Caco-2 (cell line): ENCODE measurements at regions not wholly inside any gene's neighbourhood (a gene's known extent, or its start where the extent isn't known, plus 50 kb on each side); places are given as distances from the start of the nearest gene placed in this dataset.

Experiments
- BruUV-seq: library from RNA; stranded (reverse); fragments of 400-500 nt; replicated peaks from 2 replicates; lab custom pipeline; 2021; lab: Mats Ljungman, UMichigan
- CTCF ChIA-PET: fragments of 300-600 bp; sonication (Branson Sonifier 250); formaldehyde crosslinking; loops from one replicate; lab custom pipeline; 2022; ENCODE audit warnings: antibody characterized with exemption; lab: Charles Lee
- POLR2A ChIA-PET: fragments of 300-600 bp; sonication (Branson Sonifier 250); formaldehyde crosslinking; loops from one replicate; lab custom pipeline; 2022; ENCODE audit warnings: antibody characterized with exemption; lab: Charles Lee
- DNase-seq, 2 experiments: peaks; one replicate each; pipeline versions ENCODE4 v3.0.0 to v3.0.0-alpha.2; 2020 to 2022
- H3K27me3 ChIP-seq: replicated peaks from 2 replicates; pipeline ENCODE4 v1.6.0; 2011; ENCODE audit warnings: low read length; ENCODE audit not compliant: control insufficient read depth, insufficient read depth
- H3K36me3 ChIP-seq: 2 replicates; pipeline ENCODE4 v1.5.1; 2011; ENCODE audit warnings: low read length; ENCODE audit not compliant: control insufficient read depth, insufficient read depth
- H3K4me1 ChIP-seq: fragments of 250-450 bp; sonication (Bioruptor Pico); 2 replicates; pipeline ENCODE4 v1.5.1; 2020; ENCODE audit warnings: mild to moderate bottlenecking
- H3K4me3 ChIP-seq: 2 replicates; pipeline ENCODE4 v1.5.1; 2011; ENCODE audit warnings: low read depth, mild to moderate bottlenecking, control low read depth, low read length
- H3K9me3 ChIP-seq: fragments of 250-450 bp; sonication (Bioruptor Pico); 2 replicates; pipeline ENCODE4 v1.5.1; 2020; ENCODE audit warnings: mild to moderate bottlenecking, moderate library complexity
- H3K27ac Mint-ChIP-seq: one replicate; pipeline ENCODE4 v1.8.0; 2022; ENCODE audit warnings: mixed read lengths; ENCODE audit not compliant: unreplicated experiment
- H3K27me3 Mint-ChIP-seq: one replicate; pipeline ENCODE4 v1.8.0; 2022; ENCODE audit warnings: mixed read lengths; ENCODE audit not compliant: insufficient read depth, unreplicated experiment
- H3K36me3 Mint-ChIP-seq: one replicate; pipeline ENCODE4 v1.8.0; 2022; ENCODE audit warnings: mild to moderate bottlenecking, mixed read lengths; ENCODE audit not compliant: insufficient read depth, unreplicated experiment
- H3K4me1 Mint-ChIP-seq: one replicate; pipeline ENCODE4 v1.8.0; 2022; ENCODE audit warnings: low read depth, mixed read lengths; ENCODE audit not compliant: unreplicated experiment
- H3K4me3 Mint-ChIP-seq: one replicate; pipeline ENCODE4 v1.8.0; 2022; ENCODE audit warnings: mild to moderate bottlenecking, moderate library complexity, mixed read lengths; ENCODE audit not compliant: unreplicated experiment
- H3K9me3 Mint-ChIP-seq: one replicate; pipeline ENCODE4 v1.8.0; 2022; ENCODE audit warnings: mixed read lengths; ENCODE audit not compliant: unreplicated experiment
- CTCF ChIP-seq, 2 experiments: fragments of 200-600 bp in 1 of 2; IDR thresholded peaks; 1 replicate in 1 of 2; 2 replicates in 1 of 2; pipeline versions ENCODE4 v1.5.1 to v1.8.0; 2011 to 2022; ENCODE audit warnings: antibody characterized with exemption in 1 of 2, control low read depth in 1 of 2, inconsistent platforms in 1 of 2, low read depth in 1 of 2, low read length in 1 of 2, mild to moderate bottlenecking in 1 of 2, moderate library complexity in 1 of 2; ENCODE audit not compliant: insufficient read depth in 1 of 2, severe bottlenecking in 1 of 2, unreplicated experiment in 1 of 2
- intact Hi-C: fragments of 100-400 bp; cut with micrococcal nuclease; formaldehyde crosslinking; loops from one replicate; pipeline ENCODE4 v1.10.0; 2022; ENCODE audit not compliant: unreplicated experiment

- H3K9me3 ChIP-seq, result no peaks in the 10 kb centered on the region
- H3K36me3 Mint-ChIP-seq, result no peaks in the 10 kb centered on the region
- H3K9me3 Mint-ChIP-seq, result no peaks in the 10 kb centered on the region
- no peak overlapping the region for H3K4me3 ChIP-seq
- no peak for TF ChIP-seq CTCF (IDR thresholded peaks at IDR 0.05; ENCODE audit: insufficient read depth in 1 of 2, low read depth in 1 of 2, low read length in 1 of 2, severe bottlenecking in 1 of 2, unreplicated experiment in 1 of 2)
- H3K4me1 ChIP-seq, result no peaks in the 10 kb centered on the region
- no peak overlapping the region for H3K27ac Mint-ChIP-seq
- H3K4me3 Mint-ChIP-seq, result no peak overlapping the region
- POLR2A ChIA-PET, result no interaction called here
- H3K36me3 ChIP-seq, result no peaks in the 10 kb centered on the region
- H3K27me3 ChIP-seq, result no peaks in the 10 kb centered on the region; the same call in none of the 2 replicates
- intact Hi-C loops, result no loop called here
- peaks cover 15% of the 10 kb centered on the region for H3K27me3 Mint-ChIP-seq
- no TSS peak for BruUV-seq
- CTCF ChIA-PET, result no interaction called here
- DNase-seq, result no peak
- H3K4me1 Mint-ChIP-seq, result no peaks in the 10 kb centered on the region
Measured at GRCh38 chr12:108430245-108430644, 84.8 kb upstream of the FICD start.

GRCh38 chr12:108425238-108425795 is 86.2 kb upstream of the CMKLR1 start:
- no peaks in the 10 kb centered on the region for H3K36me3 Mint-ChIP-seq
- Histone ChIP-seq H3K4me1 (no peaks in the 10 kb centered on the region), H3K9me3 (no peaks in the 10 kb centered on the region), H3K4me3 (no peak overlapping the region), H3K36me3 (no peaks in the 10 kb centered on the region), H3K27me3 (no peaks in the 10 kb centered on the region; the same call in none of the 2 replicates)
- TF ChIP-seq CTCF (IDR thresholded peaks at IDR 0.05; ENCODE audit: insufficient read depth in 1 of 2, low read depth in 1 of 2, low read length in 1 of 2, severe bottlenecking in 1 of 2, unreplicated experiment in 1 of 2), result no peak
- H3K4me1 Mint-ChIP-seq, result no peaks in the 10 kb centered on the region
- POLR2A ChIA-PET, result no interaction called here
- peaks cover 14% of the 10 kb centered on the region for H3K27me3 Mint-ChIP-seq
- CTCF ChIA-PET, result interaction anchor here (0.7 kb wide), 1 partner anchor 769 kb away, joined by 3 read pairs; no protein-coding TSS in a partner anchor
- intact Hi-C loops, result no loop called here
- no peak overlapping the region for H3K4me3 Mint-ChIP-seq
- H3K9me3 Mint-ChIP-seq, result no peaks in the 10 kb centered on the region
- no peak for DNase-seq
- no TSS peak for BruUV-seq
- H3K27ac Mint-ChIP-seq, result no peak overlapping the region

- BruUV-seq, result no TSS peak
- no peak overlapping the region for H3K4me3 Mint-ChIP-seq
Measured at GRCh38 chr12:108424816-108425215, 85.7 kb upstream of the CMKLR1 start.

More at GRCh38 chr12:108424816-108425215, 85.7 kb upstream of the CMKLR1 start:
- Histone ChIP-seq H3K36me3 (no peaks in the 10 kb centered on the region), H3K4me3 (no peak overlapping the region), H3K9me3 (no peaks in the 10 kb centered on the region), H3K4me1 (no peaks in the 10 kb centered on the region), H3K27me3 (no peaks in the 10 kb centered on the region; the same call in none of the 2 replicates)
- H3K36me3 Mint-ChIP-seq, result no peaks in the 10 kb centered on the region
- intact Hi-C loops, result no loop called here
- peaks cover 14% of the 10 kb centered on the region for H3K27me3 Mint-ChIP-seq
- ChIA-PET CTCF (no interaction called here), POLR2A (no interaction called here)
- no peak for TF ChIP-seq CTCF (IDR thresholded peaks at IDR 0.05; ENCODE audit: insufficient read depth in 1 of 2, low read depth in 1 of 2, low read length in 1 of 2, severe bottlenecking in 1 of 2, unreplicated experiment in 1 of 2)
- DNase-seq, result no peak
- no peak overlapping the region for H3K27ac Mint-ChIP-seq
- no peaks in the 10 kb centered on the region for H3K9me3 Mint-ChIP-seq
- H3K4me1 Mint-ChIP-seq, result no peaks in the 10 kb centered on the region
